WERI-Rb-1 (cell line): ENCODE measurements at regions not wholly inside any gene's neighbourhood (a gene's known extent, or its start where the extent isn't known, plus 50 kb on each side); places are given as distances from the start of the nearest gene placed in this dataset.
"Not testable (repeated sequence)": the region's sequence is repeated elsewhere in the genome, so short reads cannot be mapped to it uniquely, and the experiment has no call there.

Experiments
- DNase-seq: peaks from one replicate; pipeline ENCODE4 v3.0.0-alpha.2; 2020
- H3K27ac ChIP-seq: fragments of 250-450 bp; sonication (Bioruptor Pico); 2 replicates; pipeline ENCODE4 v1.5.1; 2020; ENCODE audit warnings: mild to moderate bottlenecking, moderate library complexity
- H3K27me3 ChIP-seq: fragments of 250-450 bp; sonication (Bioruptor Pico); 2 replicates; pipeline ENCODE4 v1.5.1; 2021; ENCODE audit warnings: mild to moderate bottlenecking, low read depth, moderate library complexity; ENCODE audit not compliant: insufficient read depth, severe bottlenecking
- H3K36me3 ChIP-seq: fragments of 250-450 bp; sonication (Bioruptor Pico); 2 replicates; pipeline ENCODE4 v1.5.1; 2020; ENCODE audit warnings: mild to moderate bottlenecking, moderate library complexity
- H3K4me3 ChIP-seq: 2 replicates; pipeline ENCODE4 v1.5.1; 2011; ENCODE audit warnings: low read depth, mild to moderate bottlenecking, control low read depth, low read length
- H3K9me3 ChIP-seq: fragments of 250-450 bp; sonication (Bioruptor Pico); 2 replicates; pipeline ENCODE4 v1.5.1; 2021; ENCODE audit warnings: mild to moderate bottlenecking, moderate library complexity; ENCODE audit not compliant: severe bottlenecking
- CTCF ChIP-seq: IDR thresholded peaks from 2 replicates; pipeline ENCODE4 v1.5.1; 2011; ENCODE audit warnings: low read depth, mild to moderate bottlenecking, control low read depth, inconsistent platforms, low read length

- Histone ChIP-seq H3K27ac (no peak overlapping the region), H3K27me3 (no peaks in the 10 kb centered on the region), H3K4me3 (no peak overlapping the region), H3K36me3 (no peaks in the 10 kb centered on the region), H3K9me3 (peaks cover 12% of the 10 kb centered on the region)
- no peak for DNase-seq
- no peak for TF ChIP-seq CTCF
Observed at GRCh38 chr3:8311321-8311720, 190.3 kb upstream of the LMCD1 start.

GRCh38 chr3:8312685-8313084, 188.9 kb upstream of the LMCD1 start:
- Histone ChIP-seq H3K4me3 (no peak overlapping the region), H3K27ac (peak overlapping the region; percentile 49; the same call in 1 of the 2 replicates), H3K36me3 (no peaks in the 10 kb centered on the region), H3K27me3 (no peaks in the 10 kb centered on the region), H3K9me3 (peaks cover 10% of the 10 kb centered on the region)
- TF ChIP-seq CTCF: no peak
- no peak for DNase-seq

- Histone ChIP-seq H3K27ac (peak overlapping the region; percentile 49), H3K36me3 (no peaks in the 10 kb centered on the region), H3K4me3 (no peak overlapping the region), H3K27me3 (no peaks in the 10 kb centered on the region), H3K9me3 (peaks cover 4% of the 10 kb centered on the region)
- peak; percentile 9 for DNase-seq
- no peak for TF ChIP-seq CTCF
Observed at GRCh38 chr3:8313560-8314267, 187.9 kb upstream of the LMCD1 start.

- not testable (repeated sequence) for H3K27ac ChIP-seq, H3K27me3 ChIP-seq, H3K36me3 ChIP-seq, DNase-seq, H3K4me3 ChIP-seq, H3K9me3 ChIP-seq
Observed at GRCh38 chr3:8315526-8315925, 186.1 kb upstream of the LMCD1 start.

GRCh38 chr3:8317661-8318649, 183.7 kb upstream of the LMCD1 start:
- no peak for DNase-seq
- no peak overlapping the region for H3K4me3 ChIP-seq

More at GRCh38 chr3:8317661-8318649, 183.7 kb upstream of the LMCD1 start:
- TF ChIP-seq CTCF: no peak
- H3K9me3 ChIP-seq: peaks cover 5% of the 10 kb centered on the region
- no peak overlapping the region for H3K27ac ChIP-seq
- H3K27me3 ChIP-seq: no peaks in the 10 kb centered on the region
- no peaks in the 10 kb centered on the region for H3K36me3 ChIP-seq
